SU-DHL-6 (cell line): ENCODE measurements at regions not wholly inside any gene's neighbourhood (a gene's known extent, or its start where the extent isn't known, plus 50 kb on each side); places are given as distances from the start of the nearest gene placed in this dataset.

Experiments
- H2AFZ ChIP-seq: fragments of 200-600 bp; sonication (generic); 2 replicates; pipeline ENCODE4 v1.6.1; 2014; ENCODE audit warnings: low read depth, mild to moderate bottlenecking, moderate library complexity, mixed read lengths, antibody characterized with exemption, low read length; ENCODE audit not compliant: severe bottlenecking
- H3F3A ChIP-seq: fragments of 200-600 bp; shearing (Covaris generic); 2 replicates; pipeline ENCODE4 v1.6.0; 2016; ENCODE audit warnings: antibody characterized with exemption, mild to moderate bottlenecking; ENCODE audit not compliant: insufficient read depth
- H3K27ac ChIP-seq: fragments of 200-600 bp; sonication (generic); 2 replicates; pipeline ENCODE4 v1.5.1; 2016; ENCODE audit warnings: low read depth, mild to moderate bottlenecking, low read length, moderate library complexity, mixed read lengths
- H3K27me3 ChIP-seq: fragments of 200-600 bp; sonication (generic), shearing (Covaris generic); 2 replicates; pipeline ENCODE4 v1.6.0; 2014; ENCODE audit warnings: mild to moderate bottlenecking, low read length
- H3K36me3 ChIP-seq: fragments of 200-600 bp; sonication (generic); 2 replicates; pipeline ENCODE4 v1.6.1; 2014; ENCODE audit warnings: mild to moderate bottlenecking, low read length, mixed read lengths
- H3K4me2 ChIP-seq: fragments of 300-600, 200-600 bp; shearing (Covaris generic), sonication (generic); 2 replicates; pipeline ENCODE4 v1.6.0; 2014; ENCODE audit warnings: low read length, low read depth, mild to moderate bottlenecking; ENCODE audit not compliant: poor library complexity, severe bottlenecking
- H3K4me3 ChIP-seq: fragments of 200-600 bp; sonication (generic); 2 replicates; pipeline ENCODE4 v1.5.1; 2014; ENCODE audit warnings: antibody characterized with exemption, low read length, mild to moderate bottlenecking, mixed read lengths; ENCODE audit not compliant: insufficient read depth, poor library complexity, severe bottlenecking
- H3K79me2 ChIP-seq: fragments of 200-600 bp; sonication (generic); 2 replicates; pipeline ENCODE4 v1.6.1; 2014; ENCODE audit warnings: mild to moderate bottlenecking, low read length, moderate library complexity; ENCODE audit not compliant: insufficient read depth
- H3K9ac ChIP-seq: fragments of 200-600 bp; sonication (generic); 2 replicates; pipeline ENCODE4 v1.7.0; 2014; ENCODE audit warnings: mild to moderate bottlenecking, low read length
- H3K9me2 ChIP-seq: fragments of 200-600 bp; sonication (generic); replicated peaks from 2 replicates; pipeline ENCODE4 v1.6.1; 2014; ENCODE audit warnings: low read length; ENCODE audit not compliant: insufficient read depth
- H3K9me3 ChIP-seq: fragments of 200-600 bp; sonication (generic); 2 replicates; pipeline ENCODE4 v1.6.1; 2014; ENCODE audit warnings: low read length, mixed read lengths; ENCODE audit not compliant: insufficient read depth
- H4K20me1 ChIP-seq: fragments of 200-600 bp; sonication (generic); 2 replicates; pipeline ENCODE4 v1.6.1; 2014; ENCODE audit warnings: low read depth, mild to moderate bottlenecking, antibody characterized with exemption, low read length, moderate library complexity, mixed read lengths
- CTCF ChIP-seq: fragments of 200-600 bp; sonication (generic); IDR thresholded peaks from one replicate; pipeline ENCODE4 v1.5.1; 2017; ENCODE audit warnings: antibody characterized with exemption, mild to moderate bottlenecking, low read length, moderate library complexity; ENCODE audit not compliant: insufficient read depth, poor library complexity, severe bottlenecking
- EZH2phosphoT487 ChIP-seq: fragments of 200-600 bp; sonication (generic), shearing (Covaris generic); conservative IDR thresholded peaks from 2 replicates; pipeline ENCODE4 v1.6.1; 2018; ENCODE audit warnings: mild to moderate bottlenecking, antibody characterized with exemption, low read length, moderate library complexity, mixed read lengths

GRCh38 chr2:8328217-8328616, 353.6 kb upstream of the ID2 start:
- Histone ChIP-seq H3K27ac (no peak overlapping the region), H4K20me1 (no peaks in the 10 kb centered on the region), H3K9me3 (no peaks in the 10 kb centered on the region), H3K4me2 (no peak overlapping the region), H2AFZ (no peak overlapping the region), H3K4me3 (no peak overlapping the region), H3F3A (no peaks in the 10 kb centered on the region), H3K9me2 (no peaks in the 10 kb centered on the region), H3K9ac (no peak overlapping the region), H3K79me2 (no peaks in the 10 kb centered on the region), H3K27me3 (no peaks in the 10 kb centered on the region), H3K36me3 (no peaks in the 10 kb centered on the region)
- no peak for TF ChIP-seq CTCF
- no peak for TF ChIP-seq EZH2phosphoT487

GRCh38 chr2:8329660-8330622, 351.9 kb upstream of the ID2 start:
- no peak overlapping the region for H2AFZ ChIP-seq
- H3K79me2 ChIP-seq, result no peaks in the 10 kb centered on the region
- no peaks in the 10 kb centered on the region for H3K36me3 ChIP-seq
- H3K9ac ChIP-seq, result no peak overlapping the region
- H3F3A ChIP-seq, result no peaks in the 10 kb centered on the region
- no peaks in the 10 kb centered on the region for H4K20me1 ChIP-seq
- H3K4me3 ChIP-seq, result no peak overlapping the region
- no peaks in the 10 kb centered on the region for H3K9me2 ChIP-seq
- TF ChIP-seq EZH2phosphoT487 (no peak), CTCF (no peak)
- H3K9me3 ChIP-seq, result no peaks in the 10 kb centered on the region
- H3K27me3 ChIP-seq, result no peaks in the 10 kb centered on the region
- H3K4me2 ChIP-seq, result no peak overlapping the region
- no peak overlapping the region for H3K27ac ChIP-seq

- H3K9me2 ChIP-seq, result no peaks in the 10 kb centered on the region
- H3K9me3 ChIP-seq, result no peaks in the 10 kb centered on the region
- no peak overlapping the region for H3K27ac ChIP-seq
- H3K4me2 ChIP-seq, result no peak overlapping the region
- no peaks in the 10 kb centered on the region for H3K79me2 ChIP-seq
- TF ChIP-seq CTCF (no peak), EZH2phosphoT487 (no peak)
- no peak overlapping the region for H3K9ac ChIP-seq
- H2AFZ ChIP-seq, result no peak overlapping the region
- H3K27me3 ChIP-seq, result no peaks in the 10 kb centered on the region
- H4K20me1 ChIP-seq, result no peaks in the 10 kb centered on the region
- H3K4me3 ChIP-seq, result no peak overlapping the region
- no peaks in the 10 kb centered on the region for H3F3A ChIP-seq
- no peaks in the 10 kb centered on the region for H3K36me3 ChIP-seq
Measured at GRCh38 chr2:8331068-8331467, 350.8 kb upstream of the ID2 start.
